Osteoblast (primary cell): ENCODE measurements at regions not wholly inside any gene's neighbourhood (a gene's known extent, or its start where the extent isn't known, plus 50 kb on each side); places are given as distances from the start of the nearest gene placed in this dataset.

Source experiments
- DNase-seq: peaks from one replicate; pipeline ENCODE4 v3.0.0; 2011; ENCODE audit warnings: low spot score, mixed read lengths; ENCODE audit not compliant: insufficient read length; ENCODE audit errors: missing footprints
- H2AFZ ChIP-seq: 2 replicates; pipeline ENCODE4 v1.6.0; 2011; ENCODE audit warnings: mild to moderate bottlenecking, low read length
- H3K27ac ChIP-seq: 2 replicates; pipeline ENCODE4 v1.5.1; 2011; ENCODE audit warnings: mild to moderate bottlenecking, low read depth, low read length, moderate library complexity
- H3K27me3 ChIP-seq: 2 replicates; pipeline ENCODE4 v1.6.0; 2012; ENCODE audit warnings: mild to moderate bottlenecking, control low read depth, inconsistent platforms, low read length, moderate library complexity; ENCODE audit not compliant: insufficient read depth
- H3K36me3 ChIP-seq: 2 replicates; pipeline ENCODE4 v1.5.1; 2011; ENCODE audit warnings: mild to moderate bottlenecking, low read length, control low read depth, moderate library complexity; ENCODE audit not compliant: insufficient read depth
- H3K4me1 ChIP-seq: 2 replicates; pipeline ENCODE4 v1.5.1; 2011; ENCODE audit warnings: mild to moderate bottlenecking, low read length, control low read depth, moderate library complexity; ENCODE audit not compliant: insufficient read depth
- H3K4me2 ChIP-seq: 2 replicates; pipeline ENCODE4 v1.6.0; 2011; ENCODE audit warnings: mild to moderate bottlenecking, low read length; ENCODE audit not compliant: insufficient read depth
- H3K4me3 ChIP-seq: fragments of 200-600 bp; sonication (generic); 3 replicates; pipeline ENCODE4 v1.5.1; 2012; ENCODE audit warnings: mild to moderate bottlenecking, low read length, inconsistent platforms; ENCODE audit not compliant: insufficient read depth
- H3K79me2 ChIP-seq: 2 replicates; pipeline ENCODE4 v1.6.0; 2012; ENCODE audit warnings: mild to moderate bottlenecking, low read length, control low read depth, inconsistent platforms; ENCODE audit not compliant: insufficient read depth
- H3K9me3 ChIP-seq: 2 replicates; pipeline ENCODE4 v1.5.1; 2011; ENCODE audit warnings: low read depth, low read length, control low read depth
- H4K20me1 ChIP-seq: 2 replicates; pipeline ENCODE4 v1.6.0; 2012; ENCODE audit warnings: mild to moderate bottlenecking, low read length, control low read depth; ENCODE audit not compliant: insufficient read depth
- TF ChIP-seq, protein P1 (sequence below): IDR thresholded peaks from 2 replicates; pipeline ENCODE4 v1.5.1; 2011; ENCODE audit warnings: mild to moderate bottlenecking, low read depth, low read length, moderate library complexity; ENCODE audit errors: extremely low read depth

- TF ChIP-seq, protein P1, sequence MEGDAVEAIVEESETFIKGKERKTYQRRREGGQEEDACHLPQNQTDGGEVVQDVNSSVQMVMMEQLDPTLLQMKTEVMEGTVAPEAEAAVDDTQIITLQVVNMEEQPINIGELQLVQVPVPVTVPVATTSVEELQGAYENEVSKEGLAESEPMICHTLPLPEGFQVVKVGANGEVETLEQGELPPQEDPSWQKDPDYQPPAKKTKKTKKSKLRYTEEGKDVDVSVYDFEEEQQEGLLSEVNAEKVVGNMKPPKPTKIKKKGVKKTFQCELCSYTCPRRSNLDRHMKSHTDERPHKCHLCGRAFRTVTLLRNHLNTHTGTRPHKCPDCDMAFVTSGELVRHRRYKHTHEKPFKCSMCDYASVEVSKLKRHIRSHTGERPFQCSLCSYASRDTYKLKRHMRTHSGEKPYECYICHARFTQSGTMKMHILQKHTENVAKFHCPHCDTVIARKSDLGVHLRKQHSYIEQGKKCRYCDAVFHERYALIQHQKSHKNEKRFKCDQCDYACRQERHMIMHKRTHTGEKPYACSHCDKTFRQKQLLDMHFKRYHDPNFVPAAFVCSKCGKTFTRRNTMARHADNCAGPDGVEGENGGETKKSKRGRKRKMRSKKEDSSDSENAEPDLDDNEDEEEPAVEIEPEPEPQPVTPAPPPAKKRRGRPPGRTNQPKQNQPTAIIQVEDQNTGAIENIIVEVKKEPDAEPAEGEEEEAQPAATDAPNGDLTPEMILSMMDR = no peak
- H3K4me2 ChIP-seq = no peak overlapping the region
- no peak for DNase-seq
- H3K9me3 ChIP-seq = peaks cover 2% of the 10 kb centered on the region
- H3K27ac ChIP-seq = no peak overlapping the region
- H3K4me1 ChIP-seq = no peaks in the 10 kb centered on the region
- no peaks in the 10 kb centered on the region for H4K20me1 ChIP-seq
- H3K27me3 ChIP-seq = no peaks in the 10 kb centered on the region
- H3K79me2 ChIP-seq = no peaks in the 10 kb centered on the region
- H3K36me3 ChIP-seq = no peaks in the 10 kb centered on the region
- H3K4me3 ChIP-seq = no peak overlapping the region
- no peak overlapping the region for H2AFZ ChIP-seq
Measured at GRCh38 chr11:110812086-110812733, 100.0 kb upstream of the ARHGAP20 start.

DNA sequence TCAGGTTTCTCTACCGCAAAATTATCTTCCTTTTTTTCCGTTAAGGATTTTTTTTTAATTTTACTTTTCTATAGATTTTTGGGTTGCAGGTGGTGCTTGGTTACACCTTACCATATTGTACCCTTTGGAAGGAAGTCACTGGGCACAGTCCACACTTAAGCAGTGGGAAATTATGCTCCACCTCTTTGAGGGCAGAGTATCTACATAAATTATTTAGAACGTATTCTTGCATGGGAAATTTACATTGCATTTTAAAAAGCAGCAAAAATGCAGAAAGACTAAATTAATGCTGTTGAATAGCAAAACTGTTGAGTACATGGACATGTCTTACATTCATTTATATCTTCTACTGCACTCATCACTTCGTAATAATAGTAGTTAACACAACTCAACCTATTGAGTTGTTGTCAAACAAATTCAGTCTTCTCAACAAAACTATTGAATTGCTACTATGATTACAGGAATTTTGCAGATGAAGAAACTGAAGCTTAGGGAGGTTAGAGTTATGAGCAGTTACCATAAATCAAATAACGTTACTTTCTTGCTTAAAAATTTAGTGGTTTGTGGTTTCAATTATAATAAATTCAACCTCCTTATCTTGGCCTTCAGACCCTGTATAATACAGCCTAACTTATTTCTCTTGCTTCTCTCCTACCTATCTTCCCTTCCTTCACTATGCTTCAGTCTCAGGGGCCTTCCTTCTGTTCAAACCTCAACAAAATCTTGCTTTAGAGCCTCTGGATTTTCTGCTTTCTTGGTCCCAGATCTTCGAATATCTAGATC is 97.4 kb upstream of the ARHGAP20 start:
- H3K4me2 ChIP-seq = no peak overlapping the region
- H4K20me1 ChIP-seq = no peaks in the 10 kb centered on the region
- H3K4me1 ChIP-seq = no peaks in the 10 kb centered on the region
- H3K4me3 ChIP-seq = no peak overlapping the region
- H3K27me3 ChIP-seq = no peaks in the 10 kb centered on the region
- H3K9me3 ChIP-seq = no peaks in the 10 kb centered on the region
- no peak overlapping the region for H2AFZ ChIP-seq
- H3K79me2 ChIP-seq = no peaks in the 10 kb centered on the region
- H3K36me3 ChIP-seq = no peaks in the 10 kb centered on the region
- DNase-seq = no peak
- TF ChIP-seq, protein P1 = no peak
- H3K27ac ChIP-seq = no peak overlapping the region

- DNase-seq = peak; percentile 11
- no peaks in the 10 kb centered on the region for H3K27me3 ChIP-seq
- H3K9me3 ChIP-seq = no peaks in the 10 kb centered on the region
- H3K36me3 ChIP-seq = no peaks in the 10 kb centered on the region
- no peaks in the 10 kb centered on the region for H3K4me1 ChIP-seq
- no peaks in the 10 kb centered on the region for H3K79me2 ChIP-seq
- H4K20me1 ChIP-seq = no peaks in the 10 kb centered on the region
- no peak overlapping the region for H3K27ac ChIP-seq
- H2AFZ ChIP-seq = no peak overlapping the region
- no peak overlapping the region for H3K4me3 ChIP-seq
- TF ChIP-seq, protein P1 = no peak
- no peak overlapping the region for H3K4me2 ChIP-seq
Measured at GRCh38 chr11:110808248-110808647, 96.0 kb upstream of the ARHGAP20 start.

- TF ChIP-seq, protein P1 = no peak
- H3K4me3 ChIP-seq = no peak overlapping the region
Measured at GRCh38 chr11:110807801-110808200, 95.6 kb upstream of the ARHGAP20 start.

More at GRCh38 chr11:110807801-110808200, 95.6 kb upstream of the ARHGAP20 start:
- H4K20me1 ChIP-seq = no peaks in the 10 kb centered on the region
- H3K4me1 ChIP-seq = no peaks in the 10 kb centered on the region
- peak; percentile 38 for DNase-seq
- H3K27ac ChIP-seq = no peak overlapping the region
- no peak overlapping the region for H2AFZ ChIP-seq
- no peaks in the 10 kb centered on the region for H3K36me3 ChIP-seq
- H3K4me2 ChIP-seq = no peak overlapping the region
- H3K79me2 ChIP-seq = no peaks in the 10 kb centered on the region
- no peaks in the 10 kb centered on the region for H3K9me3 ChIP-seq
- H3K27me3 ChIP-seq = no peaks in the 10 kb centered on the region
